Tongue (tissue), 1 donor: ENCODE measurements at regions not wholly inside any gene's neighbourhood (a gene's known extent, or its start where the extent isn't known, plus 50 kb on each side); places are given as distances from the start of the nearest gene placed in this dataset.

ENCODE experiments used
- DNase-seq: peaks from one replicate; pipeline ENCODE4 v3.0.0-alpha.2; 2015

DNA sequence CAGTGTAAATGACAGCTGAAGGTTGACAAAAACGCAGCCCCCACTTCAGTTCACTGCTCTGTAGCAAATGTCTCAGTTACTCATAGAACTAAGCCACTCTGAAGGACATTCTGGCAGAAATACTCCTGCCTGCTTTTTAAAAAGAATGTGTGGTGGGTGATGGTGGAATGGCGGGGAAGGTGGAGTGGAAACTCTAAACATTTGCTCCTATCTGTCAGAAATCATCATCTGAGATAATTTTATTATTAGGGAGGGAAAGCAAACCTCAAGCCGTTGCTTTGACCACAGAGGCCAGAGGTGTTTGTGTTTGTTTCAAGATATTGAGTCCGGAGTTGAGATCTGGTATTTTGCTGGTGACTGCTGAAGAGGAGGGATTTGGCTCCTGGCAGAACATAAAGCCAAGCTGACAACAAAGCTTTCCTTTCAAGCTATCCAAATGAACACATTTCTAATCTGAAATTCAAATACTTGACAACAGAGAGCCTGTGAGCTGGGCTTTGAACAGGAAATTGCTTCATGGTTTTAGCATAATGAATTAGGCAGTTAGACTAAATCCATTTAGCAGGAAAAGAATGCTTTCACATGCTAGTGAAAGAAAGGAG lies 362.7 kb downstream of the CSNK1G3 start:
- peak; percentile 80 for DNase-seq

DNA sequence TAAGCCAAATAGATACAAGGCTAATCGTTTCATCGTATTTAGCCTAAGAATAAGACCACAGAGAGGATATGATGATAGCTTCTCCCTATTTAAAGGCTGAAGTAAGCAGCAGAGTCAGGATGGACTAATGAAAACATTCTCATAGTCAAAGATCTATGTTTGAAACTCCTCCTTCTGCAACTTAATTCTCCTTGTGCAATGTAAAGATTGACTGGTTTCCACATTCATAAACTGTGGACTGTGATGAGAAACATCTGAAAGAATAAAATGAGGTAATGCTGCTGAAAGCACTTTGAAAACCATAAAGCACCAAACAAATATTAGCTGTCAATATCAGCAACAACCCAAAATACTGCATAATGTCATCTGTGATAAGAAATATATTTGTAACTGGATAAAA lies 361.9 kb downstream of the CSNK1G3 start:
- peak; percentile 8 for DNase-seq

DNA sequence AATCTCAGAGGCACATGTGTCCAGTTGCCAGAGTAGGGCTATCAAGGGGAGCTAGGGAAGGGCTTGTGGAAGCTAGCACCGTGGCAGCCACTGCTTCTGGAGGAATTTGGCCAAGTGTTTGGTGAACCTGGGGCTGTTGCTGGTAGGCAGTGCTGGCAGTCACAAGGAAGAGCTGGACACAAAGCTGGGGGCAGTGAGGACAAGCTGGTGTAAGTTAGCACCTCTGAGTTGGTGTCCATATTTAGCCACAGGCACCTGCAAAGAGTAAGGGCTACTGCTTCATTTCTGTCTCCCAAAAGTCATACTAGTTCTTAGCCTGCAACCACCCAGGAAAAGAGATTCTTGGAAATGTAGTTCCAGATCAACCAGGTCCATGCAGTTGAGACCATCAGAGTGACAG lies 359.4 kb downstream of the CSNK1G3 start:
- DNase-seq = no peak

DNA sequence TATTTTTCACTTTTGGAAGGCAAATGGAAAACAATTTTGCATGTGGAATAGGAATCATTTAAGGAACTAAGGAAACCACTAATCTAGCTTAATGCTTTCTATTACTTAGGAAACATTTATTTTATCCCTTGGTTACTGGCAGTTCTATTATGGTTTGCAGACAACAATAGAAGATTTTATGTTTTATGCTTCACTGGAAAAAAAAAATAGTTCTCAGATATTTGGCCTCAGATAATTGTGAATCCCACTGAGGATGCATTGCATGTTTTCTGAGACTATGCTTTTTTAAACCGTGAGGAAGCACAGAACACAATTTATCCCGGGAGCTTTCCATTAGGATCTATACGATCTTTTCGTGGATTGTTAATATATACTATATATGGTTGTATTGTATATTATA lies 356.9 kb downstream of the CSNK1G3 start:
- no peak for DNase-seq

DNA sequence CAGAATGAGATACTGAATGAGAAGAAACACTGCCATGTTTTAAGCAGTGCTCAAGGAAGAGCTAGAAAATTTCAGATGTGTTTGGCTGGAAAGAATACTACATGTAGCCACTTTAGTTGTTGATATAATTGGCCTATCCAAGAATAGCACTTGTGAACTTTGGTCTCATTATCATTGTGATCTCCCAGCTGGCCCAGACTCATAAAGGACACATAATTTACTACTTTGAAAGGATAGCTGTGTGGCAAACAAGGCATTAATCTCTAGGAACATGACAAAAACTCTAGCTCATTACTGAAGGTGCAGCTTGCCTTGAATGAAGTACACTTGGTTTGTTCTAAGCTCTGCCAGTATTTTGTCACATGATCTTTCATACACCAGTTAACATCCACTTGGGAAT lies 356.3 kb downstream of the CSNK1G3 start:
- no peak for DNase-seq

DNA sequence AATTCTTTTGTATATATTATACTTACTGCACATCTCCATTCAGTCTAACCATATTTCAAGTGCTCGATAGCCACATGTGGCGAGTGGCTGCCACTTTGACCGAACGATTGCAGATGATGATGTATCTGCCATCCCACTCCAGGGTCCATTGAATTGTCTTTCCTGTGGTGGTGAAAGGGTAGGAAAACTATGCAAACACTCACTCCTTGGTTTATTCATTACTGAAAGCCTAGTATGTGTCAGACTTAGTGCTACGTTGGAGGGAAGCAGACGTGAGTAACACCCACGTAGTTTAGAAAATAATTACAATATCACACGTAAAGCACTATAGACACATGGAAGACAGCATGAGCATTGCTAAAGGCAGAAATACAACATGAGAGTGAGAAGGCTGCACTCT lies 353.7 kb downstream of the CSNK1G3 start:
- DNase-seq = no peak

DNA sequence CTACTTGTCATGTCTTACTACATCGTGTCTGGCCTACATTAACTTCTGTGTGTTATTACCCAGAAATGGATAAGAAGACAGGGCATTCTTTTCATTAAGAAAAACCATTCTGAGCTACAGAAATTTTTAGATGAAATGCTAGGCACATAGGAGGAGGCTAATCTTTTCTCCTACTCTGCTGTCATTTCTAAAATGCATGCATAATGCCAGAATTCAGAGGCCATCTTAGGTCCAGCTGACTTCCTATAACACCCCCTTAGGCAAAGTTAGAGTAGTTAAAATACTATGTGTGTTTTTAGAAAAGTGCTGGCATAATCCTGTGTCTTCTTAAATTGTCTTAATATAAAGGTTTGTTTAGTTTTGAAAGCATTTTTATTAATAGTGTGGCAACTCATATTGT lies 352.6 kb downstream of the CSNK1G3 start:
- DNase-seq = no peak

DNA sequence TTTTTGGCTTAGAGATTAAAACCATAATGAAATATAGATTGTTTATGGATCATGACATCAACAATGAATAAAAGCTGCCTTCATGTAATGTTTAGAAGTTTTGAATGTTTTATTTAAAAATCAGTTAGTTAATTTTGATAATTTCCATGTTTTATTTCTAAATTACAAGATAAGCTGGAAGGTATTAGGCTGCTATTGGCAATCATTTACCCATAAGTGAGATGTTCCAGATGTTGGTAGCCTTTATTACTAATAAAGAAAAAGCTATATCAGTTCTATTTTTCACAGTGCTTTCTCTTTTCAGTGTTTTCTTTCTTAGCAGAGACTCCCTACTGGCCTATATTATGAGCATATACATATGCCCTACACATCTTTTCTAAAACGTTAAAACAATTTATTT lies 347.0 kb downstream of the CSNK1G3 start:
- DNase-seq = no peak

DNA sequence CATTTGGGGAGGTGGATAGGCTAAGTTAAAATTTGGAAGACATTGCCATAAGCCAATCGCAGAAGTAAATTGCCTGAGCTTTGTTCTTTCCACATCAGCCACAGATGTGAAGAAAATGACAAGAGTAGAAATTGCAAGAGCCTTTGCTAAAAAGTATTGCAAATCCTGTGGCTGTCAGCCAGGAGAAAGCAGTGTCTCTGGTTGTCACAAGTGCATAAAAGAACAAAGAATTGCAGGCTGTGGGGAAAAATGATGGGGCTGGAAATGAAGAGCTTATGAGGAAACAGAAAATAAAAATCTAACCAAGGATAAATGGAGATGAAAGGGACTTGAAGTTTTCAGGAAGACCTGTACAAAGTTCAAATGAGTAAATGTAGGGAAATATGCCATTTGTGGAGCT lies 344.8 kb downstream of the CSNK1G3 start:
- peak; percentile 74 for DNase-seq

DNA sequence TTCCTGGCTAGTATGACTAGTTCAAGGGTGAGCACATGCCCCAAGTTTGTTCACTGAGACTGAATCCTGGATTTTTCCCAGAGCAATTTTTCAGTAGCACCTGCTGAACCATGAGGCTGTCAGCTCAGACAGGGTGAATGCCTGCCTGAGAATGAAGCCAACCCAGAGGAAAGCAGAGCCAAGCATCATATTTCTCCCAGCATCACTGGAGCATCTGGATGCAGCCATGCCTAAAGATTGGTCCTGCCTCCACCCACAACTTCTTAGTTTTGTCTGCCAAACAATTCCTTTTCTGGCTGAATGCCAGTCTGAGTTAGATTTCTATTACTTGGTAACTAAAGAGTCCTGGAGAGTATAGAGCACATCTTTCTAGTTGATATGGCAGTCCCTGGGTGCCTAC lies 343.6 kb downstream of the CSNK1G3 start:
- peak; percentile 87 for DNase-seq

DNA sequence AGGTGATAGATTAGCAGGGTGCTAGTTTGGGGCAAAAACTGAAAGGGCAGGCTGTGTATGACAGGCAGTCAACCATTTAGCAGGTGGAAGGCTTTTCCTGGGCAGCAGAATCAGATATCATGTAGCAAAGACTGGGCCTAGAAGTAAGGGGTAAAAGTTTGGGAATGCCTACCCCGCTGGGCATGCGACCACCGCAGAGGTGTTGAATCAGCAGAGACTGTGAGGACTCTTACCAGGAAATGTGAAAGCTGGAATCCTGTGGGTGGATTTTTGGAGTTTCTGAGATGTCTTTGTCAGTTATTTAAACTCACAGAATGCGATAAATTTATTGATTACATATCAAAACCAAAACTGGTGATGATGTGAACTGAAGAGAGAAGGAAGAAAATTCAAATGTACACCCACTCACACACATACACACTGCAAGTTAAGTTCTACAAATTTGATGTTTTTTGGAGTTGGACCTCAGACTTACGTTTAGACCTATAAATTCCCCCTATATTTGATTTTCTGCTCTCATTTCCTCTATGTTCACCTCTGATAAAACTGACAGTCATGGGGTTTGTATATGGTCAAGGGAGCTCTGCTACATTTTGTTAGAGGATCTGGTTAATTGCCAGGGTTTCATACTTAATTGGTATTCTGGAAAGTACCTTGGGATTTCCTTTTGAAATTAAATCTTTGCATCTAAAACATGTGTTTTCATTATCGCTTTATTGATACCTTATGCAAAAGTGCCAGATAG lies 333.6 kb downstream of the CSNK1G3 start:
- no peak for DNase-seq

DNA sequence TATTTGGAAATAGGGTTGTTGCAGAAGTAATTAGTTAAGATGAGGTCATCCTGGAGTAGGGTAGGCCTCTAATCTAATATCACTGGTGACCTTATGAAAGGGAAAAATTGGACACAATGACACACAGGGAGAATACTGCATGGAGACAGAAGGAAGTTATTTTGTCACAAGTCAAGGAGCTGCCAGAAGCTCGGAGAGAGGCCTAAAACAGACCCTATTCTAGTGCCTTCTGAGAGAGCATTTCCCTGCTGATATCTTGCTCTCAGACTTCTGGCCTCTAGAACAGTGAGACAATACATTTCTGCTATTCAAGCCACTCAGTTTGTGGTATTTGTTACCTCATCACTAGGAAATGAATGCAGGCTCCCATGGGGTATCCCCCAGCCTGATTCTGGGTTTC lies 332.9 kb downstream of the CSNK1G3 start:
- no peak for DNase-seq

DNA sequence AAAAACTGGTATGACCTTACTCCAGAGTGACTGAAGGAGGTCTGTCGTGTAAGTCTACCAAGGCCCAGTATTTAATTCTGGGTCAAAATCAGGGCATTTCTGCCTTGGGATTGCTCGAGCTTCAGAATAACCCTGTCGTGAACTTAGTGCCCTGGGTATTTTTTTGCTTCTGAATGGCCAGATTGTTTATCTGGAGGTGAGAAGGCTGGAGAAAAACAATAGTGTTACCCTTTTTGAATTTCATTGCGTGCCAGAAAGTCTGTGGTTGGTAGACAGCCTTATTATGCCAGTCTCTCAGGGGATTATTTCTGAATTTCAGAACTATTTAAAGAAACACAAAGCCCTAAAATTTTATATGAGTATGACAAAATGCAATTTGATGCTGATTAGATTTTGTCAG lies 323.4 kb downstream of the CSNK1G3 start:
- DNase-seq = peak; percentile 11

DNA sequence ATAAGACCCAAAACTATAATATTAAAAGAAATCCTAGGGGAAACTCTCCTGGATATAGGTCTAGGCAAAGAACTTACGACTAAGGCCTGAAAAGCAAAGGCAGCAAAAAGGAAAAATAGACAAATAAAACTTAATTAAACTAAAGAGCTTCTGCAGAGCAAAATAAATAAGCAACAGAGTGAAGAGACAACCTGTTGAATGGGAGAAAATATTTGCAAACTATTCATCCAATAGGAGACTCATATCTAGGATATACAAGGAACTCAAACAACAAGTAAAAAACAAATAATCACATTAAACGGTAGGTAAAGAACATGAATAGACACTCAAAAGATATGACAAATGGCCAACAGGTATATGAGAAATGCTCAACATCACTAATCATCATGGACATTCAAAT lies 318.6 kb downstream of the CSNK1G3 start:
- DNase-seq = no peak

DNA sequence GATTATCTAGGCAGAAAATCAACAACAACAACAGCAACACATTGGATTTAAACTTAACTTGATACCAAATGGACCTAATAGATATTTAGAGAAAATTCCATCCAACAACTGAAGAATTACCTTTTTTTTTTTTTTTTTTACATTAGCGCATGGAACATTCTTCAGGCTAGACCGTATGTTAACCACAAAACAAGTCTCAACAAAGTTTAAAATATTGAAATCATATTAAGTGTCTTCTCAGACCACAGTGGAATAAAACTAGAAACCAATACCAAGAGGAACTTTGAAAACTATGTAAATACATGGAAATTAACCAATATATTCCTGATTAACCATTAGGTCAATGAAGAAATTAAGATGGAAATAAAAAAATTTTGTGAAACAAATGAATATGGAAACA lies 315.8 kb downstream of the CSNK1G3 start:
- DNase-seq = no peak

DNA sequence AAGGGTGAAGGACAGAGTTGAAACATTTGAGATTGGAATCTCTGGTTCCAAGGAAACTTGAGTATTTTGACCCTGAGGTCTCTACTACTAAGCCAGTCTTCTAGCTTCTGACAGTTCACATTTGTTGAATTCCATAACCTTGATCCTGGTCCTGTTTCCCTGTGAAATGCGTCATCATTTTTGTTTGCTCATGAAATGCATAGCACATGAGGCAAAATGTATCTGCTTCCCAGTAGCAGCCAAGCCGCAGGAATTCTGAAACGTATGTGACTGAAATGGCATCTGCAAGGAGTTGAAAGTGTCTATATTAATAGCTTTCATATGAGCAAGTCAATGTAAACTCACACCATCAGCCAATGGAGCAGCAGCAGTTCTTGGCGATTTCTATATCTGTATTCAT lies 307.9 kb downstream of the CSNK1G3 start:
- peak; percentile 58 for DNase-seq

DNA sequence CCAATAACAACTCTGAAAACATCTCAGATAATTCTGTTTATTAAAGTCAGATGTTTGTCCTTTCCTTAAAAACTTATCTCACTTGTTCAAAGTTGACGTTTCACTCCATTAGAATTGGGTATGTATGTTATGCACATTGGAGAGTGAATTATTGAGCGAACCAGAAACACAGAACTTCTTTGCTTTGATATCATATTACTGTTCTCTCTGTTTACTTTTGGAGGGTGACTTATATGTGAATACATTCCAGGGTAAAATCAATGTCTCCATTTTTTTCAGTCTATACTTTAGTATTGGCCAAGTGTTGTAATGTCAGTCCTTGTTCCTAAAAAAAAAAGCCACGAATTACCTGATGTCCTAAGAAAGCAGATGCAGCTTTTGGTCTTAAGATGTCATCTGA lies 307.4 kb downstream of the CSNK1G3 start:
- DNase-seq = no peak

DNA sequence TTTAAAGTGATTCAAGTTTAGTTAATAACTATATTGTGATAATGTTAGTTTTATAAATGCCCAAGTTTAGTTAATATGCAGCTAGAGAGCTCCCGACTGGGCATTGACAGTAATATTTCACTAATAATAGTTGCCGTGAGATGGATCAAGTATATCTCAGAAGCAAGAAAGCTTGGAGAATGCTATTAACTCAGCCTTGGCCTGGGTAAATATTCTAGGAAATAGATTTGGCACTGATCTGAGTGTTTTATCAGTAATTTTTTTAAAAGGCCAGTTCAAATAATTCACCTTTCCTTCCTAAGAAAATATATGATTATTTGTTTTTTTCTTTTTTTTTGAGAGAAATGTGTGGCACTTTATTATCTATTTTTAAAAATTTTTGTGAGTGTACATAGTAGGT lies 305.3 kb downstream of the CSNK1G3 start:
- no peak for DNase-seq

DNA sequence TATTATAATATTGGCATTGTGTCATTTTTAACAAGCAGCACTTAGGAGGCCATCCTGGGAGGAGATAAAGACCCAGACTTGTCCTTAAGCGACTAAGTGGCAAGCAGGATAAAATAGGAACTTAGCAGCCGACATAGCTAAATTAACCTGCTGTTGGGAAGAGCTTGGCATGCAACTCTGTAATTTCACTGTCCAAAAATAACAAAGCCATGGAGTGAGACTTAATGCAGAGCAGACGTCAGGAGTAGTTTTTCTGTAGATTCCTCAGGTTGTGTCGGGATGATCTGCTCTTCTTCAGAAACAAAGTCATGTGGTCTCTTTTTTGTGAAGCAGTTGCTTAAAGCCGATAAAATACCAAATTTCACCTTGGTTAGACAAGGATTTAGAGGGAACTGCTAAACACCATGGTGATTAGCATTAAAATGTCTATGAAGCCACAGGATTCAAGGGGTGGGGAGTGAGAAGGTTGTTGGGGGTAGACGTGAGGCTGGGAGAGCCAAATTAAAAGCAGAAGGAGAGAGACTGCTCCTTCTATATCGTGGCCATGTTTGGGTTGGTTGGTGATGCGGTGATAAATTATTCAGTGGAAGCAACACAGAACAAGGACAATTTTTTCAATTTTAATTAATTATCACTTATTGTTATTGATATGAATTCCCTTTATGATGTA lies 303.0 kb downstream of the CSNK1G3 start:
- peak; percentile 65 for DNase-seq

DNA sequence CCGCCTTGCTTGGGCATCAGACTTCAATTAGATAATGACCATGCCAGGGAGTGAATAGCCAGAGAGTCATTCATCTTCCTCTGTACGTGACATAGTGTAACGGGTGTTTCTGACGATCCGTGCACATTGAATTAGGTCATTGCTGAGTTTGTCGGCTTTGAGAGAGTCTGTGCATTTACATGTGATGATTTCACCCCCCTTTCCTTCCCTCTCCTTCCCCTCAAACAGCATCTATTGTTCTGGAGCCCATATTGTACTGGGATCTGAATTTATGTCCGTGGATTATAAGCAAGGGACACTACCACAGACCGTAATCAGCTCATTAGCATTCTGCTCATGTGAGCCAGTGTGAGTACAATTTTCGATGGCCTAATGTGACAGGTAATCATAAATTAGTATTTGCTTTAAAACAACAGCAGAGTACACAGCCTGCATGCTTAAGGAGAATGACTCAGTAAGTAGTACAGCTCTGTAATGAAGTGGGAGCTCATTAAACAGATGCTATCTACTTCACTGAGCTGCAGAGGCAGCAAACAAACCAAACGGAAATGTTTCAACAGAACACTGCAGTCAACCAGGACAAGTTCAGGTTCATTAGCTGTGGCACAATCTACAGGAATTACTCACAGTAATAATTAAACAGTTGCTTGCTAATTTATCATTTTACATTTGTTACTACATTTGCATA lies 302.1 kb downstream of the CSNK1G3 start:
- DNase-seq = peak; percentile 45

DNA sequence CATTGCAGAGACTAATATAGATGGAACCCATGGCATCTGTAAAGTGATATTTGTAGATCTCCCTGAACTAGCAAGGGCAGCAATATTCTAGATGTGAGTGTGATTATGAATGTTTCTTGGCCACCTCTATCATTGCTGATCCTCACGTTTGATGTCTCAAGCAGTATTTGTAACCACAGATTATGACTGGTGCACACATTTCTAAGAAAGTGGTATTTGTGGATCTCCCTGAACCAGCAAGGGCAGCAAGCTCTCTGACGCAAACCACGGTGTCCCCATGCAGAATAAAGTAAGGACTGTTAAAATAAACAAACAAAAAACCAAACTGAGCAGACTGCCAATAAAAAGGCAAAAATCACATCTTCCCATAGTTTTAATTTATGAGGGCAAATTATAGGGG lies 301.3 kb downstream of the CSNK1G3 start:
- DNase-seq = no peak

DNA sequence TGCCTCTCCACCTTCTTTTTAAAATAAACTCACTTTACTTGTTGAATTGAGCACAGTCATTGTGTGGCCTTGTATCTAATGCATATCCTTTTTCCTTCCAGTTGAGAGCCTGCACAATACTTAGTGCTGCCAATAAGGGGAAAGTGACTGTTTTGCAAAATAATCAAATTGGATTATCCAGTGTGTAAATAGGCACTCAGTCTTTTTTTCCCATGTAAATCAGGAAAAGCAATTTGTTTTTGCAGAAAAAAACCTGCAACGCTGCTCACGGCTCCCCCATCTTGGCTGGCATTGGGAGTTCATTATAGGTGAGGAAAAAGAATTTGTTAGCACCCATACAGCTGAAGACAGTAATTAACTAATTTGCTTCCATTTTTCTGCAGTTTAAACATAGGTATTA lies 299.9 kb downstream of the CSNK1G3 start:
- no peak for DNase-seq

DNA sequence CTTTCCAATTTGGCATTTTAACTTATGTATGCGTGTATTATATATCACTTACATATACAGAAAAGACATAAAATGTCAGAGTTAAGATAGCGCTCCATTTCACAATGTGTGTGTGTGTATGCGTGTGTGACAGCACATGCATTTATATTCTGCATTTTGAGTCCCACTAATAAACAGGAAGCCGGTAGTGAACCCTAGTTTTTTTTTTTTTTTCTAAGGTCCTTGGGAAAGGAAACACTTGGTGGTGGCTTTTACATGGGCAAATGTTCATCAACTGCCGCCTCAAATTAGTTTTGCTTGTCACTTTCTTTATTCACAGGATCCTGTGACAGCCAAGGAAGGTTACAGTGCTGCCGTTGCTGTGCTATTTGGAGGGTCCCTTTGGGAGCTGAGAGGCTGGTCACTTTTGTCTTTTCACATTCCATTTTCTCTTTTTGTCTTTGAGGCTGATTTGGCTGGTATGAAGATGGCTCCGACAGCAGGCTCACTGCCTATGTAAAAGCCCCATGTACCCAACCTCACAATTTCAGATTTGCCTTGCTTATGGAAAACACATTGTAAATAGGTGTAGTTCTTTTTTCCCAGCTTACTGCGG lies 298.9 kb downstream of the CSNK1G3 start:
- DNase-seq = no peak
